ENCODE measurements at regions not wholly inside any gene's neighbourhood (a gene's known extent, or its start where the extent isn't known, plus 50 kb on each side); places are given as distances from the start of the nearest gene placed in this dataset.
"Not testable (repeated sequence)": the region's sequence is repeated elsewhere in the genome, so short reads cannot be mapped to it uniquely, and the experiment has no call there.

GRCh38 chr10:131363416-131363815 is 51.9 kb upstream of the TCERG1L start:
- no peak for DNase-seq (ENCODE audit: low read depth)

DNA sequence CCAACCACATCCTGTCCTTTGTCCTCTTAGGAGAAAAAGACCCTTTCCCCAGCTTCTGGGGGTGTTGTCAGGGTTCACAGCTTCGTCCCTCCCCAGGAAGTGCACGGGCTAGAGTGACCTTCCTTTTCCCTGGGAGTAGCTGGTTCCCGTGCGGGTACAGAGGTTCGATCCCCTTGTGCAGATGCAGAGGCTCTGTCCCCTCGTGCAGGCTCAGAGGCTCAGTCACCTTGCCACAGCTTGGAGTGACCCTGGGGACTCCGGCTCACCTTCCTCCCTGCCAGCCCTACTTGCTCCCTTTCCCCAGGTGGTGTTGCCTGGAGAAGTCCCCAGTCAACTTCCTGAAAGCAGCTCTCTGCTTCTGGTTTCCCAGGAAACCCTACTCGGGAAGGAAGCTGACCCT is 60.0 kb upstream of the TCERG1L start:
- DNase-seq (ENCODE audit: low read depth) = no peak

GRCh38 chr10:131381576-131381975 is 70.1 kb upstream of the TCERG1L start:
- no peak for DNase-seq (ENCODE audit: low read depth)

- DNase-seq (ENCODE audit: low read depth) = not testable (repeated sequence)
These were observed 73.8 kb upstream of the TCERG1L start for GRCh38 chr10:131385161-131385872.

- DNase-seq (ENCODE audit: low read depth) = no peak
These were observed 75.6 kb upstream of the TCERG1L start for GRCh38 chr10:131387018-131387529.

DNA sequence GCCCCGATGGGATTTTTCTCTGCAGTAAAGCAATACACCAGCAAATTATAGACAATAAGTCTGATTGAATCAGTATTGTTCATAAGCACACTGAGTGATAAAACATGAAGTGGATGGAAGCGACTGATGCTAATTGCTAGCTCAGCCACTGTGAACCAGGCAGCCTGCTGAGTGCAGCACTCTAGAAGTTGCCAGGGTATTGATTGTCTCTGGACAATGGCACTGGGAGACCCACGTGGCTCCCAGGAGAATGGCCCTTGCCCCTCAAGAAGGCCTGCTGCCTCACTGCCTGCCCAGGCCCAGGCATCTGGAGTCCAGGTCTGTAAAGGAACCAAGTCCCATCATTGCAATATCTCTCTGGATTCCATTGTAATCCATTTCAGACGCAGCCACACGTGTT is 80.4 kb upstream of the TCERG1L start:
- DNase-seq (ENCODE audit: low read depth) = no peak

DNA sequence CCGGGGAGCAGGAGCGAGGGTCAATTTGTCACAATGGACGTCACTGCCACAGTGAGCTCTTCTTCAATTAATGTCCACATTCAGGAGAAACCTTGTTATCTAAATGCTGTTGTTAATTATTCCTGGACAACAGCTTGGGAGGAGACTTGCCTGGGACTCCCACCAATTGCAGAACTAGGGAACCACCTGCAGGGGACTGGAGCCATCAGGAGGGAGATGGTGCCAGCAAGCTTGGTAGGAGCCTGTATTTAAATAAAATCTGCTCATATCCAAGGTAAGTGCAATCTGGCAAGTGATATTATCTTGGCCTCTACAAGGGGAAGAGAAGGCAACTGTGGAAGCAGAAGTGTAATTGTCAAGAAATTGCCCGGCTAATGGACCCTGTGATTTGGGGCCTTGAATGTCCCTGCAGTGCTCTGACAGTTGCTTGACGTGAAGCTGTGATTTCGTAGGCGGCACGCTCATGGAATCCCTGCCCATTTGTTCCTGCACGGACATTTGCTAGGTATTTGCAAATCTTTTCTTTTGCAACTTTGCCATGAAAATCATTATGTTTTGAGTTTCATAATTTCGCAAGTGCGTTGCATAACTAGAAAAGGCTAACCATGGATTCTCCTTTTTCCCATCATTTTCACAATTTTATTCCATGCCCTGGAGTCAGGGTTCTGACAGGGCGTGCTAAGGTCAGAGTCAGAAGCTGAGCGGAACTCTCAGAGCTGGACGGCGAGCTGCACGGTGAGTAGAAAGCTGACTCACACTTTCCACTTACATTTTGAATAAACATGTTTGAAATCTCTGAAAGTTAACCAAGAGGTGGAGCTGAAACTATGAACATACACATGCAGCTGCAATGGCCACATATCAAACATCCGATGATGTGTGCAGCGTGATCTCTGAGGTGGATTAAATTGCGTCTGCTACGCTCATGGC is 84.9 kb upstream of the TCERG1L start:
- DNase-seq (ENCODE audit: low read depth) = no peak

GRCh38 chr10:131398166-131398565 is 86.6 kb upstream of the TCERG1L start:
- DNase-seq (ENCODE audit: low read depth) = no peak

GRCh38 chr10:131399981-131400380 is 88.5 kb upstream of the TCERG1L start:
- DNase-seq (ENCODE audit: low read depth) = no peak

GRCh38 chr10:131400513-131400912 is 89.0 kb upstream of the TCERG1L start:
- DNase-seq (ENCODE audit: low read depth) = no peak

- no peak for DNase-seq (ENCODE audit: low read depth)
These were observed 91.5 kb upstream of the TCERG1L start for GRCh38 chr10:131402771-131403650.

GRCh38 chr10:131403936-131404335 is 92.4 kb upstream of the TCERG1L start:
- no peak for DNase-seq (ENCODE audit: low read depth)

DNA sequence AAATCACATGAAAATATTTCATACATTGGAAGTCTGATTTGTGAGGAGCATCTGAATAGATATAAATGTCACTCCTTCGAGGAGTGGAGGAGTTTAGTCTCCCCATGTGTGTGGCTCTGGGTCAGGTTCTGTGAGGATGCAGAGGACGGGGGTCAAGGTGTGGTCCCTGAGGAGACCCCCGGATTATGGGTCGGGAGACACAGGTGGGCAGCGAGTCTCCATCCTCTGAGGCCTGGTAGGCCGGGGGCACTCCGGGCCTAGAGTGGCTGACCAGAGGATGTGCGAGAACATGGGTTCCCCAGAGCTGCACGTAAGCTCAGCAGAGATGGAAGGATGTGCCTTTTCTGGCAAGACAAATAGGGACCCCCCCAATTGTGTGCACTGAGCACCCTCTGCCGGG is 93.4 kb upstream of the TCERG1L start:
- no peak for DNase-seq (ENCODE audit: low read depth)

- no peak for DNase-seq (ENCODE audit: low read depth)
These were observed 95.3 kb upstream of the TCERG1L start for GRCh38 chr10:131406676-131407392.

- no peak for DNase-seq (ENCODE audit: low read depth)
These were observed 107.2 kb upstream of the TCERG1L start for GRCh38 chr10:131418681-131419080.

DNA sequence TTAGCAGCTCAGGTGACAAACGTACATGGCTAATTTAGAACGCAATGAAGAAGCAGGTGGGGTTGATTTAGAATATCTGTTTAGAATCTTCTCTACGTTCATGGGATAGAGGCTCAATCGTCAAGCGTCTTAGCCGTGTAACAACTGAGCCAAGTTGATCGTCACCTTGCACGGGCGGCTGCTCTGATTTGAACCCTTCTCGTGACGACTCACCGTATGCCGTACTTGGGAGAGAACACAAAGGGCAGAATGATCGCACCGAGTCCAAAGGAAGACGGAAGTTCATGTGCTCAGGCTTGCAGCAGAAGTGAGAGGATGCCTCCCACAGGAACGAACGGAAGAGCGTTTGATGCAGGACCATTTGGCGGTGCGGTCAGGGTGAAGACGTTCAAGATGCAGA is 108.3 kb upstream of the TCERG1L start:
- no peak for DNase-seq (ENCODE audit: low read depth)

DNA sequence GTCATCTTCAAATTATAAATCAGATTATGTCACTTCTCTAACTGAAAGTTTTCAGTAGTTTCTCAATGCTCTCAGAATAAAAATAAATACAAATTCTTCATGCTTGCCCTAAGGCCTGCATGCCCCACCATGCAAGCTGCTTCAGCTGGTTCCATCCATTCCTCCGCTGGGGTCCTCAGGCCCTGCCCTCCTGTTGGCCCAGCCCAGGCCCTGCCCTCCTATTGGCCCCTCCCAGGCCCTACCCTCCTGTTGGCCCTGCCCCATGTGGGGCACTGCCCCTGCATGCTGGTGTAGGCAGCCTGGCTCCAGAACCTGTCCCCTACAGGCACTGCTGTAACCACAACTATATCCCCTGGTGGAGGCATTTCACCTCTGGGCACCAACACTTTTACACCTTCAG is 109.3 kb upstream of the TCERG1L start:
- no peak for DNase-seq (ENCODE audit: low read depth)

DNA sequence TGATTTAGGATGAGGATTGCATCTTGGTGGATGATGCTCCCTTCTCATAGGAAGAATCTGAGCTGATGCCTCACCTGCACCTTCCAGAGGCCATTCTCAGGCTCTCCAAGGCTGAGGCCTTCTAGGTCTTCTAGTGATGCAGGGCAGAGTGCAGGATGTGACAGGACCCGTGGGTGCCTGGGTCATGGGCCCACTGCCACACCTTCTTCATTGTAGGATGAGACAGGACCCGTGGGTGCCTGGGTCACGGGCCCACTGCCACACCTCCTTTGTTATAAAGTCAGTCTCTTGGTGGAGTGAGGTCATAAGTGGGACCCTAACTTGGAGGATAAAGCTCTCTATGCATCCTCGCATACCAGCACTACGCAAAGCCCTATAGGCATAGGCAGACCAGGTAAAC is 109.9 kb upstream of the TCERG1L start:
- no peak for DNase-seq (ENCODE audit: low read depth)

DNA sequence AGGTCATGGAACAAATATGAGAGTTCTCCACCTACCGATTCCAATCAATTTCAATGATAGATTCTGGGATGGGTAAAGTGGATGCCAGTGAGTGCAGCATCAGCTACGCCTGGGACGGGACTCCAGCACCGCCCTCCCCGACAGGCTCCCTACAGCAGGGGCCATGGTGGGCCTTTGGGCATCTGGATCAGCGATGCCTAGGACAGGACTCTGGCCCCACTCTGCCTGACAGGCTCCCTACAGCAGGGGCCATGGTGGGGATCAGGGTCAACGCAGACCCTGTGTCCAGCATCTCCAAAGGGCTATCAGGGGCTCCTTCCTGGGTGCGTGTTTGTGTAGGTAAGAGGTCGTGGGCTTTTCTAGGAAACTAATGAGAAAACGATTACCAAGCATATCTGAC is 111.2 kb upstream of the TCERG1L start:
- DNase-seq (ENCODE audit: low read depth) = no peak

GRCh38 chr10:131424053-131424452 is 112.5 kb upstream of the TCERG1L start:
- no peak for DNase-seq (ENCODE audit: low read depth)
